ENCODE measurements at regions not wholly inside any gene's neighbourhood (a gene's known extent, or its start where the extent isn't known, plus 50 kb on each side); places are given as distances from the start of the nearest gene placed in this dataset.

DNA sequence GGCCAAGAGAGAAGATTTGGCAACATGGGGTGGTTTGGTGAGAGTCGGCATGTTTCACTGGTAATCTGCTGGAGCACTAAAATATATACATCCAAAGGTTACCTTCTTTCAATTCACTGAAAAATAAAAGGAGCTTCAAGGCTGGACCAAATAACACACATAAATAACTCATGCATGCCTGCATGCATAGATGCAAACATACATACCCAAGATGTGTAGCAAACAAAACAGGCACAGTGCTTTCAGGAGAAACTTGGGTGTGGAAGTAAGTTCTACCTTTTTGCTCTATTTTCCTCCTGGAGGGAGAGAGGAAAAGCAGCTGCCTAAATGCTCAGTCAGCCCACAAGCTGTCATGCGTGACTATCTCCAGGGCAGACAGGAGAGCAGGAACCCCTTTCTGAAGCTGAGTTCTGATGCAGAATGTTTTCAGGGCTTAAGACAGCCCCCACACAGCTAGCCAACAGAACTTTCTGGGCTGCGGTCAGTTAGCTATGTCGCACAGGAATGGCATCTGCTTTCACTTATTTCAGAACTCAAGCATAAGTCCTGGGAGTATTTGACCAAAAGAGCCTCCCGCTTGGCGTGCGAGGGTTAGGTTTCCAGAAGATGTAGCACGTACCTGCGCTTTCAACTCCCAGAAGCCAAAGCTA lies 166.2 kb downstream of the TOMM20 start (continued):
- no peak for TF ChIP-seq ZNF23 (CRISPR knock-in tag; IDR thresholded peaks at IDR 0.05)
- no peak for TF ChIP-seq HIVEP1 (CRISPR knock-in tag; IDR thresholded peaks at IDR 0.05)
- TF ChIP-seq NCOA2 (IDR thresholded peaks at IDR 0.05; ENCODE audit: partially characterized antibody in 2 of 2): no peak
- no peak for TF ChIP-seq DACH1 (IDR thresholded peaks at IDR 0.05; ENCODE audit: partially characterized antibody)
- TF ChIP-seq GTF2A2 (tag; IDR thresholded peaks at IDR 0.05): no peak
- TF ChIP-seq POLR3A (IDR thresholded peaks at IDR 0.05; ENCODE audit: borderline replicate concordance, extremely low read depth, insufficient read depth, insufficient read length): no peak
- TF ChIP-seq RFX1 (IDR thresholded peaks at IDR 0.05): no peak
- TF ChIP-seq, protein P1, sequence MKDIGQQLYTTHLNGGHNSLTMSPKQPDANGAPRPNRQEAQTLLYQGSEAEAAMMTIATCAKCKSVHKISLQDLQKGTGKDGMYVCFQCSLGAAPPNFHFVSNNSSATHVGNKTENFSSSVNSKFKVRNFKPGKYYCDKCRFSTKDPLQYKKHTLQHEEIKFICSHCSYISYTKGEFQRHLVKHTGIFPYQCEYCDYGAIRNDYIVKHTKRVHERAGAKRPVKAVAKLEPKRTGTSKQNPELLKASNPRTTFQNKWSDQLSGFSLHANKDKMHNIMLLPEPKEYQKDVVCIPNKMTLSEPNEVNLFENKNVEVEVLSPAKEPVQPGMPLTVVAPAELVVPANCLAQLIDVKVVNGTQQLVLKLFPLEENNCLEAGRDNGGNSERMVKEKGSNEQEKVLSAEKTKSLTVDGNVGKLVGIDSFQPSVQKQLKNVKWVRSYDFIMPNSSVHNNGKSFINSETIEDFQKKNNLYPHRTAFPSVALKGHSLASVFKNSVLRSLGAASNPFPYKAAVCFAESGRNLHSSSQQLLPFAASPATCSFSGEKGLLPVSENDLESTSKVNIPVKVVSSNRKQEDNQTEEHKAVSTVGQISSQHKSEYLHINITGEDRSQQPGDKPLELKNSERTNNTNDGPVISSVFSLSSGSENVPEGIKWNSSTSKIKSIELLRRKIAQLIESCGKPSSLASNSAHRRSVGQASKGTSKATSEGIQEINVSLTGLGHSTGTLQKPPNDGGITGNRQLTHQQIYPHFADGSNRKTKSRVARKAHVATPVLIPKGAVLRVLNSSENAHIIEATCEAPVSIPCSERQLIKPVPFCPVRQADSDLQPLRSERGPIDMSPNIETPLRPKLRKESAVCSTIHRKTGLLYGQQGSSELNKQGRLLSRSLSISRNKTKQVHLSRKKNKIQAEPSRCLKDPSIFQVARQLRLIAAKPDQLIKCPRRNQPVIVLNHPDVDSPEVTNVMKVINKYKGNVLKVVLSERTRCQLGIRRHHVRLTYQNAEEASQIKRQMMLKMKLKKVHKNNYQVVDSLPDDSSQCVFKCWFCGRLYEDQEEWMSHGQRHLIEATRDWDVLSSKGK (CRISPR knock-in tag; IDR thresholded peaks at IDR 0.05): no peak
- TF ChIP-seq KLF6 (CRISPR knock-in tag; IDR thresholded peaks at IDR 0.05; ENCODE audit: borderline replicate concordance): no peak
- TF ChIP-seq, protein P2, sequence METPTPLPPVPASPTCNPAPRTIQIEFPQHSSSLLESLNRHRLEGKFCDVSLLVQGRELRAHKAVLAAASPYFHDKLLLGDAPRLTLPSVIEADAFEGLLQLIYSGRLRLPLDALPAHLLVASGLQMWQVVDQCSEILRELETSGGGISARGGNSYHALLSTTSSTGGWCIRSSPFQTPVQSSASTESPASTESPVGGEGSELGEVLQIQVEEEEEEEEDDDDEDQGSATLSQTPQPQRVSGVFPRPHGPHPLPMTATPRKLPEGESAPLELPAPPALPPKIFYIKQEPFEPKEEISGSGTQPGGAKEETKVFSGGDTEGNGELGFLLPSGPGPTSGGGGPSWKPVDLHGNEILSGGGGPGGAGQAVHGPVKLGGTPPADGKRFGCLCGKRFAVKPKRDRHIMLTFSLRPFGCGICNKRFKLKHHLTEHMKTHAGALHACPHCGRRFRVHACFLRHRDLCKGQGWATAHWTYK (CRISPR knock-in tag; IDR thresholded peaks at IDR 0.05): no peak
- no peak for TF ChIP-seq ZNF644 (tag; IDR thresholded peaks at IDR 0.05; ENCODE audit: low read depth)
- TF ChIP-seq REST (IDR thresholded peaks at IDR 0.05; ENCODE audit: borderline replicate concordance): no peak; the same call in 1 of the 2 replicates
- no peak for TF ChIP-seq REST (CRISPR knock-in tag; IDR thresholded peaks at IDR 0.05; ENCODE audit: low read depth)

Measured in K562 (cell line).